Right ventricle myocardium superior (tissue), 1 donor: ENCODE measurements at regions not wholly inside any gene's neighbourhood (a gene's known extent, or its start where the extent isn't known, plus 50 kb on each side); places are given as distances from the start of the nearest gene placed in this dataset.

ENCODE experiments used
- ATAC-seq: fragments of 200-7000 bp; cut with Tn5 transposase; one replicate; pipeline ENCODE4 v1.9.1; 2020; ENCODE audit warnings: mild to moderate bottlenecking; ENCODE audit not compliant: poor library complexity
- DNase-seq: peaks from one replicate; pipeline ENCODE4 v3.0.0-alpha.2; 2020
- intact Hi-C: fragments of 100-400 bp; cut with DNase I; formaldehyde crosslinking; loops from one replicate; pipeline ENCODE4 v1.11.2; 2022
- donor health status: DM: no; HTN: yes; CAD: no; lungs with severe emphysema.

- intact Hi-C loops = no loop called here
- no peak for ATAC-seq
- DNase-seq = no peak
These were observed 490.6 kb upstream of the LINC00305 start for GRCh38 chr18:64639536-64639935.

GRCh38 chr18:64620971-64621560, 472.2 kb upstream of the LINC00305 start:
- intact Hi-C loops = no loop called here
- no peak for ATAC-seq

GRCh38 chr18:64618390-64618789, 469.5 kb upstream of the LINC00305 start:
- ATAC-seq (no peak), DNase-seq (no peak)
- intact Hi-C loops = no loop called here

More at GRCh38 chr18:64620971-64621560, 472.2 kb upstream of the LINC00305 start:
- no peak for DNase-seq

GRCh38 chr18:64615021-64615420, 466.1 kb upstream of the LINC00305 start:
- DNase-seq = no peak
- intact Hi-C loops = no loop called here
- no peak for ATAC-seq

GRCh38 chr18:64614446-64614845, 465.6 kb upstream of the LINC00305 start:
- DNase-seq (no peak), ATAC-seq (no peak)
- intact Hi-C loops = no loop called here

GRCh38 chr18:64592246-64592645, 443.4 kb upstream of the LINC00305 start:
- no peak for ATAC-seq
- intact Hi-C loops = no loop called here
- no peak for DNase-seq

GRCh38 chr18:64589000-64589399, 440.1 kb upstream of the LINC00305 start:
- no peak for DNase-seq
- no peak for ATAC-seq
- intact Hi-C loops = no loop called here

- ATAC-seq (no peak), DNase-seq (no peak)
- intact Hi-C loops = no loop called here
These were observed 417.6 kb upstream of the LINC00305 start for GRCh38 chr18:64566456-64566855.

GRCh38 chr18:64562651-64563050, 413.8 kb upstream of the LINC00305 start:
- DNase-seq (no peak), ATAC-seq (no peak)
- intact Hi-C loops = no loop called here

GRCh38 chr18:64546451-64546850, 397.6 kb upstream of the LINC00305 start:
- no peak for DNase-seq
- intact Hi-C loops = no loop called here
- no peak for ATAC-seq

GRCh38 chr18:64539847-64540246, 391.0 kb upstream of the LINC00305 start:
- intact Hi-C loops = no loop called here
- DNase-seq (no peak), ATAC-seq (no peak)

GRCh38 chr18:64528646-64529045, 379.8 kb upstream of the LINC00305 start:
- intact Hi-C loops = no loop called here
- DNase-seq = no peak
- no peak for ATAC-seq

- DNase-seq (no peak), ATAC-seq (no peak)
- intact Hi-C loops = no loop called here
These were observed 370.3 kb upstream of the LINC00305 start for GRCh38 chr18:64519201-64519600.

GRCh38 chr18:64518191-64518590, 369.3 kb upstream of the LINC00305 start:
- DNase-seq (no peak), ATAC-seq (no peak)
- intact Hi-C loops = no loop called here

GRCh38 chr18:64513401-64513800, 364.5 kb upstream of the LINC00305 start:
- intact Hi-C loops = no loop called here
- DNase-seq (no peak), ATAC-seq (no peak)

- DNase-seq (no peak), ATAC-seq (no peak)
- intact Hi-C loops = no loop called here
These were observed 341.3 kb upstream of the LINC00305 start for GRCh38 chr18:64490207-64490606.

- DNase-seq (no peak), ATAC-seq (no peak)
- intact Hi-C loops = no loop called here
These were observed 339.8 kb upstream of the LINC00305 start for GRCh38 chr18:64488698-64489097.

- ATAC-seq (no peak), DNase-seq (no peak)
- intact Hi-C loops = no loop called here
These were observed 325.9 kb upstream of the LINC00305 start for GRCh38 chr18:64474773-64475172.

GRCh38 chr18:64474255-64474654, 325.4 kb upstream of the LINC00305 start:
- intact Hi-C loops = no loop called here
- DNase-seq (no peak), ATAC-seq (no peak)

GRCh38 chr18:64449434-64449833, 300.5 kb upstream of the LINC00305 start:
- ATAC-seq (no peak), DNase-seq (no peak)
- intact Hi-C loops = no loop called here

- ATAC-seq = no peak
- intact Hi-C loops = no loop called here
- no peak for DNase-seq
These were observed 295.9 kb upstream of the LINC00305 start for GRCh38 chr18:64444819-64445218.
